ENCODE measurements at regions not wholly inside any gene's neighbourhood (a gene's known extent, or its start where the extent isn't known, plus 50 kb on each side); places are given as distances from the start of the nearest gene placed in this dataset.

DNA sequence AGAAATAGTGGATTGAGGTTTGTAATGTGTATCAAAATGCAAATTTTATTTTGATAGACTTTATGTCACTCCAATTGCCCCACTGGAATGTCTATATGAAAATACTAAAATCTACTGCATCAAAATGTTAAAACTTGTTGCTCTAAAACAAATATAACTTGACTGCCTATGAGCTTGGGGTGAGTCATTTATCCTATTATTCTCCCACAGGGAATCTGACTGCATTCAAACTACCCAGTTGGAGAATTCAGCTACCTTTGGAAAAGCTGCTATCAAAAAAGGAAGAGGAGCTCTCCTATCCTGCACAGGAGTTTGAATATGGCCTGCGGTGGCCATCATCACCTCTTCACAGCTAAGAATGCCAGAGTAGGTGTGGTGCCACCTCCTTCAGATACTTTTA is 173.1 kb downstream of the KLHL28 start:
- no peak overlapping the region for H3K27ac ChIP-seq
- DNase-seq: no peak
- no peaks in the 10 kb centered on the region for H3K4me1 ChIP-seq
- intact Hi-C loops (cut with DNase I): no loop called here
- TF ChIP-seq, protein P1, sequence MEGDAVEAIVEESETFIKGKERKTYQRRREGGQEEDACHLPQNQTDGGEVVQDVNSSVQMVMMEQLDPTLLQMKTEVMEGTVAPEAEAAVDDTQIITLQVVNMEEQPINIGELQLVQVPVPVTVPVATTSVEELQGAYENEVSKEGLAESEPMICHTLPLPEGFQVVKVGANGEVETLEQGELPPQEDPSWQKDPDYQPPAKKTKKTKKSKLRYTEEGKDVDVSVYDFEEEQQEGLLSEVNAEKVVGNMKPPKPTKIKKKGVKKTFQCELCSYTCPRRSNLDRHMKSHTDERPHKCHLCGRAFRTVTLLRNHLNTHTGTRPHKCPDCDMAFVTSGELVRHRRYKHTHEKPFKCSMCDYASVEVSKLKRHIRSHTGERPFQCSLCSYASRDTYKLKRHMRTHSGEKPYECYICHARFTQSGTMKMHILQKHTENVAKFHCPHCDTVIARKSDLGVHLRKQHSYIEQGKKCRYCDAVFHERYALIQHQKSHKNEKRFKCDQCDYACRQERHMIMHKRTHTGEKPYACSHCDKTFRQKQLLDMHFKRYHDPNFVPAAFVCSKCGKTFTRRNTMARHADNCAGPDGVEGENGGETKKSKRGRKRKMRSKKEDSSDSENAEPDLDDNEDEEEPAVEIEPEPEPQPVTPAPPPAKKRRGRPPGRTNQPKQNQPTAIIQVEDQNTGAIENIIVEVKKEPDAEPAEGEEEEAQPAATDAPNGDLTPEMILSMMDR (IDR thresholded peaks at IDR 0.05): no peak
- no peaks in the 10 kb centered on the region for H3K36me3 ChIP-seq
- no peak for ATAC-seq
- H3K9me3 ChIP-seq: no peaks in the 10 kb centered on the region
- no peak overlapping the region for H3K4me3 ChIP-seq
- H3K27me3 ChIP-seq: no peaks in the 10 kb centered on the region

DNA sequence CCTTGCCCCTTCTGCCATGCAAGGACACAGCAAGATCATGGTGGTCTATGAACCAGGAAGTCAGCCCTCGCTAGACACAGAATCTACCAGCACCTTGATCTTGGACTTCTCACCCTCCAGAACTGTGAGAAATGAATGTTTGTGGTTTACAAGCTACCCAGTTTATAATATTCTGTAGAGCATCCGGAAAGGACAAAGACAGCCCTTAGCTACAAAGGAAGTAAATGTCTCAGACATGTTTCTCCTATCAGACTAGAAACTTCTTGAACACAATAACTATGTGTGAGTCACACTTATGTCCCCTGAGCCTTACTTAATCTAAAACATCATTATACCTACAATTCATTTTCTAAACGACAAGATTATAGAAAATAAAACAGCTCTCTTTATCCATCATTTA is 176.7 kb downstream of the KLHL28 start:
- ATAC-seq (no peak), DNase-seq (no peak)
- intact Hi-C loops (cut with DNase I): no loop called here
- TF ChIP-seq, protein P1 (IDR thresholded peaks at IDR 0.05): no peak
- Histone ChIP-seq H3K4me3 (no peak overlapping the region), H3K27me3 (no peaks in the 10 kb centered on the region), H3K9me3 (no peaks in the 10 kb centered on the region), H3K36me3 (no peaks in the 10 kb centered on the region), H3K27ac (no peak overlapping the region), H3K4me1 (no peaks in the 10 kb centered on the region)

DNA sequence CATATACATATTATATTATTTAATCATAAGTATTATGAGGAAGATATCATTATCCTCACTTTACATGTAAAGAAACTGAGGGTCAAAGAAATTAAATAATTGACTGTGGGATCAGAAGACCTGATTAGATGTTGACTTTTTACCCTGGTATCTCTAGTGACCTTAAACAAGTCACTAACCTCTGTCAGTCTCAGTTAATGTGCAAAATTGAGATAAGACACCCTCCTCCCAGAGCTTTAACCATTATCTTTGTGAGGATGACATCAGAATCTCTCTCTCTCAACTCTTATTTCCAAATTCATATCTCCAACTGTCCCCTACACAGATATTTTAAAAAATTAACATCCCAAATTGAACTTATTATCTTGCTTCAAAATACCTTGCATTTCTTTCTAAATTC is 177.8 kb downstream of the KLHL28 start:
- no peak overlapping the region for H3K27ac ChIP-seq
- intact Hi-C loops (cut with DNase I): no loop called here
- no peaks in the 10 kb centered on the region for H3K9me3 ChIP-seq
- H3K4me3 ChIP-seq: no peak overlapping the region
- ATAC-seq: no peak
- DNase-seq: no peak
- TF ChIP-seq, protein P1 (IDR thresholded peaks at IDR 0.05): no peak
- no peaks in the 10 kb centered on the region for H3K36me3 ChIP-seq
- H3K27me3 ChIP-seq: no peaks in the 10 kb centered on the region
- no peaks in the 10 kb centered on the region for H3K4me1 ChIP-seq

DNA sequence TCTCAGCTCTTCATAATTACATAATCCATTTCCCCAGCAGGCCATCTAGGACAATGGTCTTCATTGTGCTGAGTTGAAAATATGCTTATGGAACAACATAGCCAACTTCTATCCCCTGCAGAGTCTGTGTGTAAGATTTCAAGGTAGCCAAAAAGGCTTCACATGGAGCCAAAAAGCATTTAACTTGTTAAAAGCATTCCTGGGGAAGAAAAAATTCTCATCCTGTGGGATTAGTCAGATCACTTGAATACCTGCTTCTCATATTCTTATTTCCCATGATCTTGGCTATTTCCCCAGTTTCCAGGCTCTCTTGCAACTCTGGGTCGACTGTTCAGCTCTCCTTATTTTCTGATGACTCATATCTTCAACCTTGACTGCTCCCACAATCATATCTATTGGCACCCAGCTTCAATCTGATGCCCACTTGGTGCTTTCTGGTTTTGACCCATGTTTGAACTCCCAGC is 178.9 kb downstream of the KLHL28 start:
- Histone ChIP-seq H3K4me1 (no peaks in the 10 kb centered on the region), H3K4me3 (no peak overlapping the region), H3K27me3 (no peaks in the 10 kb centered on the region), H3K9me3 (no peaks in the 10 kb centered on the region), H3K36me3 (no peaks in the 10 kb centered on the region), H3K27ac (no peak overlapping the region)
- peak; percentile 81 for ATAC-seq
- TF ChIP-seq, protein P1 (IDR thresholded peaks at IDR 0.05): no peak
- intact Hi-C loops (cut with DNase I): no loop called here
- DNase-seq: no peak

DNA sequence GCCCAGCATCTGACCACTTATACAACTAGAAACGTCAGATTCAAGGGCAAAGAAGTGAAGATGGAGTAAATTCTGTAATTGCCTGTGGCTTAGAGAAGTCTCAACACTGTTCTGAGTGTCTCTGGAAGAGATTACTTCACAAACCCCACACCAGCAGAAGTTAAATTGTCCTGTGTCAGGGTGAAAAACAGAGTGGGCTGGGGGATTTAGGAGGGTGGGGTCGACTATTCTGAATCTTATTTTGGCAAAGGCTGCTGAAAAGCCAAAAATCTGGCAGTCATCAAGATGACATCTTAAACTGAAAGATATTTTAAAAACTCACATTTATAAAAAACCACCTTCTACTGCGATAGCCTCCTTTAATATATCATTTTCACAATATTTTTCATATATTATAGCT is 180.8 kb downstream of the KLHL28 start:
- intact Hi-C loops (cut with DNase I): no loop called here
- ATAC-seq: no peak

More for the DNA sequence above, 180.8 kb downstream of the KLHL28 start:
- TF ChIP-seq, protein P1 (IDR thresholded peaks at IDR 0.05): no peak
- DNase-seq: no peak
- Histone ChIP-seq H3K4me3 (no peak overlapping the region), H3K27ac (no peak overlapping the region), H3K9me3 (no peaks in the 10 kb centered on the region), H3K27me3 (no peaks in the 10 kb centered on the region), H3K4me1 (no peaks in the 10 kb centered on the region), H3K36me3 (no peaks in the 10 kb centered on the region)
